B cell (primary cell): ENCODE measurements at regions not wholly inside any gene's neighbourhood (a gene's known extent, or its start where the extent isn't known, plus 50 kb on each side); places are given as distances from the start of the nearest gene placed in this dataset.
"Not testable (repeated sequence)": the region's sequence is repeated elsewhere in the genome, so short reads cannot be mapped to it uniquely, and the experiment has no call there.

Experiments
- CTCF ChIP-seq: fragments of 200-600 bp; IDR thresholded peaks from one replicate; pipeline ENCODE4 v1.8.0; 2022; ENCODE audit warnings: antibody characterized with exemption, mild to moderate bottlenecking
- EZH2 ChIP-seq: IDR thresholded peaks from 2 replicates; pipeline ENCODE4 v1.6.1; 2012; ENCODE audit warnings: borderline replicate concordance, low read depth, mild to moderate bottlenecking, moderate library complexity, low read length; ENCODE audit not compliant: insufficient read depth, poor library complexity, severe bottlenecking

- TF ChIP-seq CTCF, EZH2: not testable (repeated sequence)
Measured at GRCh38 chr9:97103613-97104383, 64.9 kb upstream of the CTSV start.
